ENCODE measurements at regions not wholly inside any gene's neighbourhood (a gene's known extent, or its start where the extent isn't known, plus 50 kb on each side); places are given as distances from the start of the nearest gene placed in this dataset.

DNA sequence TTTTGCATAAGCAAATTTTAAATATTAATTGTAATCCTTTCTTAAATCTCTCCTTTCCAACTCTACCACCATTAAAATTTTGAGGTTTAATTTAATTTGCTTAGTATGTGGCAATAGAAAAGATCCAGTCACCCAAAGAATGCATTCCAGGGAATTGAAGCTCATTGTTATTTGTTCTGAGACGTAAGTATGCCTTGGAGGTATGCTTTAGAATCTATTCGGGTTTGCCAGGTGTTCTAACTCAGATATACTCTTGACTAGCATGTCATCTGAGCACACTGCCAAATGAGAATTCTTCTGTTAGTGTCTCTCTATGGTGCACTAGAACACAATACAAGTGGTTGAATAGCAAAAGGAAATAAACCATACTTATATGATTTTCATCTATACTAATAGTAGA lies 813.6 kb upstream of the ADGRL2 start:
- H3K23ac ChIP-seq (ENCODE audit: insufficient read length): no peak overlapping the region
- TF ChIP-seq, protein P1, sequence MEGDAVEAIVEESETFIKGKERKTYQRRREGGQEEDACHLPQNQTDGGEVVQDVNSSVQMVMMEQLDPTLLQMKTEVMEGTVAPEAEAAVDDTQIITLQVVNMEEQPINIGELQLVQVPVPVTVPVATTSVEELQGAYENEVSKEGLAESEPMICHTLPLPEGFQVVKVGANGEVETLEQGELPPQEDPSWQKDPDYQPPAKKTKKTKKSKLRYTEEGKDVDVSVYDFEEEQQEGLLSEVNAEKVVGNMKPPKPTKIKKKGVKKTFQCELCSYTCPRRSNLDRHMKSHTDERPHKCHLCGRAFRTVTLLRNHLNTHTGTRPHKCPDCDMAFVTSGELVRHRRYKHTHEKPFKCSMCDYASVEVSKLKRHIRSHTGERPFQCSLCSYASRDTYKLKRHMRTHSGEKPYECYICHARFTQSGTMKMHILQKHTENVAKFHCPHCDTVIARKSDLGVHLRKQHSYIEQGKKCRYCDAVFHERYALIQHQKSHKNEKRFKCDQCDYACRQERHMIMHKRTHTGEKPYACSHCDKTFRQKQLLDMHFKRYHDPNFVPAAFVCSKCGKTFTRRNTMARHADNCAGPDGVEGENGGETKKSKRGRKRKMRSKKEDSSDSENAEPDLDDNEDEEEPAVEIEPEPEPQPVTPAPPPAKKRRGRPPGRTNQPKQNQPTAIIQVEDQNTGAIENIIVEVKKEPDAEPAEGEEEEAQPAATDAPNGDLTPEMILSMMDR (IDR thresholded peaks at IDR 0.05; ENCODE audit: control extremely low read depth in 1 of 3, insufficient read depth in 1 of 3, low read depth in 1 of 3, low read length in 3 of 3): no peak
- TF ChIP-seq SIX5 (IDR thresholded peaks at IDR 0.05; ENCODE audit: low read depth, low read length): no peak
- H2BK20ac ChIP-seq (ENCODE audit: low read length): no peak overlapping the region
- H3K4me2 ChIP-seq (ENCODE audit: insufficient read depth in 1 of 2, low read depth in 2 of 2, low read length in 2 of 2): no peak overlapping the region
- no peak overlapping the region for H2BK120ac ChIP-seq (replicated peaks; ENCODE audit: low read depth, low read length)
- H3K9me3 ChIP-seq (ENCODE audit: insufficient read depth in 2 of 2, low read depth in 1 of 2, low read length in 1 of 2): no peaks in the 10 kb centered on the region
- H4K91ac ChIP-seq (replicated peaks; ENCODE audit: insufficient read length, low read length): no peak overlapping the region
- no peaks in the 10 kb centered on the region for H3K36me3 ChIP-seq (ENCODE audit: control insufficient read depth in 2 of 4, insufficient read depth in 4 of 4, low read length in 3 of 4)
- H4K5ac ChIP-seq (ENCODE audit: insufficient read length, low read depth, low read length): no peak overlapping the region
- no peaks in the 10 kb centered on the region for H4K20me1 ChIP-seq (replicated peaks in 1 of 2; ENCODE audit: control insufficient read depth in 1 of 2, insufficient read depth in 2 of 2, low read length in 2 of 2)
- DNase-seq (ENCODE audit: low read depth in 1 of 2, low spot score in 2 of 2) (no peak), FAIRE-seq (no peak)
- H3K56ac ChIP-seq (replicated peaks; ENCODE audit: insufficient read length, low read depth, low read length): no peak overlapping the region
- no peak overlapping the region for H3K4me3 ChIP-seq (ENCODE audit: extremely low read depth in 1 of 4, insufficient read depth in 2 of 4, low read depth in 3 of 4, low read length in 4 of 4)
- no peak overlapping the region for H3K27ac ChIP-seq (ENCODE audit: low read depth, low read length)
- no peak overlapping the region for H2BK12ac ChIP-seq (ENCODE audit: low read depth, low read length)
- H3K4ac ChIP-seq (replicated peaks; ENCODE audit: insufficient read length, low read depth, low read length): no peak overlapping the region
- H2AK5ac ChIP-seq (ENCODE audit: low read depth, low read length): no peak overlapping the region
- H3K79me1 ChIP-seq (ENCODE audit: low read depth, low read length): no peaks in the 10 kb centered on the region
- H2BK15ac ChIP-seq (ENCODE audit: low read length): no peak overlapping the region
- no peak overlapping the region for H3K18ac ChIP-seq (ENCODE audit: extremely low read depth, low read length)
- H3K23me2 ChIP-seq (ENCODE audit: low read depth, low read length): no peaks in the 10 kb centered on the region
- no peak overlapping the region for H3K9ac ChIP-seq (replicated peaks in 1 of 4; ENCODE audit: extremely low read depth in 1 of 4, low read depth in 3 of 4, low read length in 3 of 4)
- H2AFZ ChIP-seq (ENCODE audit: low read length): no peak overlapping the region
- ChIA-PET CTCF (ENCODE audit: partially characterized antibody) (no interaction called here), POLR2A (ENCODE audit: partially characterized antibody) (no interaction called here)
- H3K14ac ChIP-seq (ENCODE audit: insufficient read length): no peak overlapping the region
- peaks cover 0 to 2% (median under 1%) of the 10 kb centered on the region in 4 experiments; a peak in 2 of 7 replicates for H3K4me1 ChIP-seq (replicated peaks in 1 of 4; ENCODE audit: control insufficient read depth in 3 of 4, insufficient read depth in 4 of 4, low read length in 3 of 4)
- no peaks in the 10 kb centered on the region for H3K27me3 ChIP-seq (replicated peaks in 1 of 4; ENCODE audit: control insufficient read depth in 3 of 4, extremely low read depth in 1 of 4, insufficient read depth in 3 of 4, low read length in 3 of 4)
- 80% methylated on average over 2 of the region's 2 CpGs; no CpG with 5 or more reads in 1 of the 2 experiments for WGBS, 2 experiments (ENCODE audit: extremely low coverage in 1 of 2, insufficient coverage in 1 of 2, insufficient read length in 1 of 2, insufficient replicate concordance in 2 of 2, low coverage in 1 of 2, low lambda C conversion rate in 2 of 2, missing lambda C conversion rate in 1 of 2)
- H4K8ac ChIP-seq (ENCODE audit: extremely low read depth, insufficient read depth, low read length): no peak overlapping the region
- H3K79me2 ChIP-seq (ENCODE audit: control insufficient read depth in 1 of 2, insufficient read depth in 2 of 2, low read length in 2 of 2): no peaks in the 10 kb centered on the region
- H2BK5ac ChIP-seq (ENCODE audit: low read depth, low read length): no peak overlapping the region

All from H1 (cell line).